T47D (cell line): ENCODE measurements at regions not wholly inside any gene's neighbourhood (a gene's known extent, or its start where the extent isn't known, plus 50 kb on each side); places are given as distances from the start of the nearest gene placed in this dataset.

Source experiments
- DNase-seq, 2 experiments: peaks; one replicate each; pipeline versions ENCODE4 v3.0.0 to v3.0.0-alpha.2; 2011 to 2012; ENCODE audit warnings: low read depth in 1 of 2, low spot score in 1 of 2
- JUND ChIP-seq: IDR thresholded peaks from 2 replicates; pipeline ENCODE4 v1.6.1; 2012; ENCODE audit warnings: low read depth
- in situ Hi-C: cut with HindIII; loops from 2 replicates; pipeline ENCODE4 v1.10.0; 2016; ENCODE audit warnings: low sequenced_read_pairs, low pct_unique_long_range_greater_than_20kb

DNA sequence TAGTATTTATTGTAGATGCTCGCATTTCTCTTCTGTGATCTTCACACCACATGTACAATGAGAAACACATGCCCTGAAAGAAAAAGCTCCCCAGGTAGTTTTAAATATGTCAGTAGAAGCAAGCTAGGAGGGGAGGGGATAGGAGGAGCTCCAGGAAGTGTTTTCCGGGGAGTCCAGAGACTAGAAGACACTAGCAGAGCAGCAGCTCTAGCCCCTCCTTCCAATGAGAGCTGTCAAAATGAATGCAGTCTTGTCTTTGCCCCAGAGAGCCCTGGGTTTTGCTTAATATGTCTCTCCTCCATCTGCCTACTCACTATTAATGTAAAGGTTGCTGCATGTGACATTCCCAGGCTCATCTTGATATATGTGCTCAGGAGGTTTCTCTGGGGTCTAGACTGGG, 462.6 kb upstream of the SOX11 start:
- TF ChIP-seq JUND = no peak
- in situ Hi-C loops = no loop called here
- no peak for DNase-seq

GRCh38 chr2:5230444-5230843, 461.7 kb upstream of the SOX11 start:
- TF ChIP-seq JUND = no peak
- in situ Hi-C loops = no loop called here
- DNase-seq = no peak

DNA sequence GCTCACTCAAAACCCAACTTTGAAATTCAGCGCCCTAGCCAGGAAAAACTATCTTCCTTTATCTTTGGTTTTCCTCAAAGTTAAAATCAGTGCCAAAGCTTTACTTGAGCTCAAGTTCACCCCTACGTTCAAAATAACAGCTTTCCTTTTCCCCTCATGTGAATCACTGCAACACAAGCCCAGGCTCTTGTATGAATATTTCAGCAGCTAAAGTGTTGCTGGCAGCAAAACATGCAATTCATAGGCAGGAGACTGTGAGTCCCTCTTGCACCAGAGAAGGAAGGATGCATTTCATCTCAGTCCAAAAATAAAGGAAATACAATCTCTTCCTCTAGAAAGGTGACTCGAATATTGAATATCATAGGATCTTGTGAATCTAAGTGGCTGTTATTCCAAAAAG, 461.3 kb upstream of the SOX11 start:
- in situ Hi-C loops = no loop called here
- no peak for DNase-seq
- no peak for TF ChIP-seq JUND

GRCh38 chr2:5231287-5231686, 460.9 kb upstream of the SOX11 start:
- DNase-seq = no peak
- TF ChIP-seq JUND = no peak
- in situ Hi-C loops = no loop called here

- TF ChIP-seq JUND = no peak
- no peak for DNase-seq
- in situ Hi-C loops = no loop called here
These were observed 457.6 kb upstream of the SOX11 start for GRCh38 chr2:5234563-5234962.

DNA sequence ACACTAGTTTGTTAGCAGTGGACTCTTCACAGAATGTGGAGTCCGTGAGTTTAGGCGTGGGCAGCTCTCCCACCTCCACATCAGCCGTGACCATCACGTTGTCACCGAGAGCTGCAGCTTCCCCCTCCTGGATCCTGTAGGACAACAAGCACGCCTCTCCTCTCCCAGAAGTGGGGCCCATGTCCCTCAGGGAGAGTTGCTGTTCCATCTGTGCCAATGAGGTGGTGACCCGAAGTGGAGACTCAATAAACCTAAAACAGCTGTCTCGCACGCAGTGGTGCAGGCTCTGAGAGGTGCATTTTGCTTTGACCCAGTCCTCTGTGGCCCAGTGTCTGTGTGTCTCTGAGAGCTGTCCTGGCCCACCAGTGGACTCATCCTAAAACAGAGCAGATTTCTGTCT, 456.5 kb upstream of the SOX11 start:
- no peak for TF ChIP-seq JUND
- in situ Hi-C loops = no loop called here
- DNase-seq = no peak

DNA sequence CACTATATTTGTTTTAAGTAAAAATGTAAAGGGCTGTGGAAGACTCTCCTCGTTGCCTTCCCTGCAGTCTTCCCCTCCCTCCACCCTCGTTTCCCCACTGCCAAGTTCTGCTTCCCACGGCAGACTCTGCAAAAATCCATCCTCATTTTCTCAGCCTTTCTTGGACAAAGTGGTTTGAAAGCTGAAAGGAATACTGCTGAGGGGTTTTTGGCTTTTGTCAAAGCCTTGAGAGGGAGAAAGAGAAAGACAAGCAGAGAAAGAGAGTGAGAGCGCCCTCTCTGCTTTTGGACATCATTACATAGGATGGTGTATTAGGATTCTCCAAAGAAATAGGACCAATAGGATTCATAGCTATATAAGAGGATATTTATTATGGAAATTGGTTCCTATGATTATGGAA, 455.9 kb upstream of the SOX11 start:
- in situ Hi-C loops = no loop called here
- no peak for DNase-seq
- TF ChIP-seq JUND = no peak

DNA sequence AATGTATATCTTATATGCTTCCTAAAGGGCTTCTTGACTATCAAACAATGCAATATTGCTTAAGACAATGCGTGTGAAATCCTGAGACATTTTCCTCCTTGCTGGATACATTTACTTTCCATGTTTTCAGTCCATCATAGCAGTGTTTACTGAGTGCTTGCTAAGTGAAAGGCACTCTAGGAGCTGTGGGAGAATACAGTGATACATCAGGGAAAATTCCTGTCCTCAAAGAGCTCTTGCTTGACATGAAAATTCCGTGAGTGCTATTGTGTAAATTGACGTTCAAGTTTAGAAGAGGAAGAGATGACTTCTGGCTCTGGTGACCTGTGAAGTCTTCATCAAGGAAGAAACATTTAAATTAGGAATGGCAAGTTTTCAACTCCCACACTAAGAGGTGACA, 449.4 kb upstream of the SOX11 start:
- TF ChIP-seq JUND = no peak
- no peak for DNase-seq
- in situ Hi-C loops = no loop called here

- in situ Hi-C loops = no loop called here
- TF ChIP-seq JUND = no peak
- DNase-seq = no peak
These were observed 441.7 kb upstream of the SOX11 start for GRCh38 chr2:5250482-5250881.

GRCh38 chr2:5253263-5253662, 438.9 kb upstream of the SOX11 start:
- no peak for TF ChIP-seq JUND
- no peak for DNase-seq
- in situ Hi-C loops = no loop called here

DNA sequence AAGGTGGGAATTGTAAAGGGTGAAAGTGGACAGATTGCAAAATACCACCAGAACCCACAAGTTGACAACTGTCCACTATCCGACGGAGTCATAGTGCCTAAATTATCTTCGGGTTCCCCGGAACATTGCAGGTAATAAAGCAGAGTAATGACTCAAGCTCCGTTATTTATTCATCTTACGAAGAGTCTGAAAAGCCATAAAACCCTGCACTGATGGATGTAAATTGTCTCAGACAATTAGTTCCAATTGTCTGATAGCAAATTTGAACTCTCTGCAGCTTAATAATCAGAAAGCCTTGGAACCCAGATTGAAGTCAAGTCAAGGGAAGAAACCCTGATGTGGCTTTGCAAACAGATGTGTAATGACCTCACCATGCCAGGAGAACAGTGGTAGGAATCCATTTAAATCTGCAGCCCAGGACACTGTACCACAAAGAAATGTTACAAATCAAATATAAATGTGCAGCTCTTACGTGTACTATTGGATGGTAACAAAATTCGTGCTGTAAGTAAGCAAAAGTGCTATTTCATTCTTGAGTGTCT, 437.3 kb upstream of the SOX11 start:
- DNase-seq = no peak
- no peak for TF ChIP-seq JUND
- in situ Hi-C loops = no loop called here

GRCh38 chr2:5263291-5263690, 428.9 kb upstream of the SOX11 start:
- DNase-seq = no peak
- TF ChIP-seq JUND = no peak
- in situ Hi-C loops = no loop called here

DNA sequence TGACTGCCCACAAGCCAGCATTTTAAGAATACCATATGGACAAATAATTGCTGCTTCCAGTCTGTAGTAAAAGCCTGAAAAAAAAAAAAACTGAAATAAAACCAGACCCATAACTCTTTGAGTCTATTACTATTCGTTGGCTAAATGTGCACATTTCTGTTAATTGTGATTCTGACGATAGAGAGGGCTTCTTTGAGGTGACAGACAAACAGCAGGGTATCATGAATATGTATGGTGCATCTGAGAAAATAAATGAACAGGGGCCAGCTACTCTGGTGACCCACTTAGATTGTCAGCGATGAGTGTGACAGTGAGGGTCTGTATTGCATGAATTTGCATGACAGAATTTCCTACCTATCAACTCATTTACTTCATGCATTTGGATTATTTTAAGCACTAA, 427.8 kb upstream of the SOX11 start:
- in situ Hi-C loops = no loop called here
- DNase-seq = no peak
- no peak for TF ChIP-seq JUND

GRCh38 chr2:5285061-5285460, 407.1 kb upstream of the SOX11 start:
- DNase-seq = no peak
- no peak for TF ChIP-seq JUND
- in situ Hi-C loops = no loop called here
